ENCODE measurements at regions not wholly inside any gene's neighbourhood (a gene's known extent, or its start where the extent isn't known, plus 50 kb on each side); places are given as distances from the start of the nearest gene placed in this dataset.

- CTCF ChIA-PET: no interaction called here
- intact Hi-C loops (cut with micrococcal nuclease; ENCODE audit: unreplicated experiment): no loop called here
- no peaks in the 10 kb centered on the region for H3K27me3 ChIP-seq (ENCODE audit: control insufficient read depth, insufficient read depth, low read length)
- ATAC-seq: no peak
- no peaks in the 10 kb centered on the region for H3K36me3 ChIP-seq (ENCODE audit: control insufficient read depth, insufficient read depth, low read length)
- TF ChIP-seq REST (IDR thresholded peaks at IDR 0.05; ENCODE audit: insufficient read depth in 1 of 2, low read depth in 2 of 2, low read length in 1 of 2): no peak
- no peak for TF ChIP-seq POLR2AphosphoS5 (IDR thresholded peaks at IDR 0.05; ENCODE audit: low read depth, low read length)
- no peak for TF ChIP-seq CTCF (IDR thresholded peaks at IDR 0.05)
- no peak for TF ChIP-seq TCF7L2 (IDR thresholded peaks at IDR 0.05; ENCODE audit: low read depth, low read length)
- no peak for TF ChIP-seq SIN3A (IDR thresholded peaks at IDR 0.05; ENCODE audit: borderline replicate concordance, insufficient read depth, low read depth, low read length)
- peaks cover 4% of the 10 kb centered on the region; the same call in 1 of the 2 replicates for H3K4me1 ChIP-seq (ENCODE audit: control insufficient read depth, insufficient read depth, low read length)
- DNase-seq (ENCODE audit: low read depth, low spot score): no peak
- H3K27ac ChIP-seq (ENCODE audit: low read length): no peak overlapping the region
- no peak overlapping the region for H3K4me3 ChIP-seq (ENCODE audit: low read depth in 2 of 2, low read length in 2 of 2)
- in situ Hi-C loops (cut with HindIII; ENCODE audit: low pct_unique_long_range_greater_than_20kb, low sequenced_read_pairs): no loop called here
- no TSS peak for BruUV-seq (replicated peaks)
- no peaks in the 10 kb centered on the region for H3K9me3 ChIP-seq (ENCODE audit: control insufficient read depth, insufficient read depth, low read depth, low read length)
- POLR2A ChIA-PET: no interaction called here
These were observed 82.9 kb downstream of the C5orf15 start for GRCh38 chr5:133885566-133885965.

GRCh38 chr5:133884569-133885311, 83.7 kb downstream of the C5orf15 start:
- DNase-seq (ENCODE audit: low read depth, low spot score) (no peak), ATAC-seq (no peak)
- CTCF ChIA-PET: no interaction called here
- no peaks in the 10 kb centered on the region for H3K36me3 ChIP-seq (ENCODE audit: control insufficient read depth, insufficient read depth, low read length)
- no TSS peak for BruUV-seq (replicated peaks)
- no peak for TF ChIP-seq SIN3A (IDR thresholded peaks at IDR 0.05; ENCODE audit: borderline replicate concordance, insufficient read depth, low read depth, low read length)
- no peak for TF ChIP-seq REST (IDR thresholded peaks at IDR 0.05; ENCODE audit: insufficient read depth in 1 of 2, low read depth in 2 of 2, low read length in 1 of 2)
- TF ChIP-seq POLR2AphosphoS5 (IDR thresholded peaks at IDR 0.05; ENCODE audit: low read depth, low read length): no peak
- TF ChIP-seq TCF7L2 (IDR thresholded peaks at IDR 0.05; ENCODE audit: low read depth, low read length): no peak
- no peak for TF ChIP-seq CTCF (IDR thresholded peaks at IDR 0.05)
- H3K9me3 ChIP-seq (ENCODE audit: control insufficient read depth, insufficient read depth, low read depth, low read length): no peaks in the 10 kb centered on the region
- H3K4me1 ChIP-seq (ENCODE audit: control insufficient read depth, insufficient read depth, low read length): peaks cover 4% of the 10 kb centered on the region; the same call in 1 of the 2 replicates
- no peak overlapping the region for H3K27ac ChIP-seq (ENCODE audit: low read length)
- in situ Hi-C loops (cut with HindIII; ENCODE audit: low pct_unique_long_range_greater_than_20kb, low sequenced_read_pairs) (no loop called here), intact Hi-C loops (cut with micrococcal nuclease; ENCODE audit: unreplicated experiment) (no loop called here)
- H3K27me3 ChIP-seq (ENCODE audit: control insufficient read depth, insufficient read depth, low read length): no peaks in the 10 kb centered on the region
- no peak overlapping the region for H3K4me3 ChIP-seq (ENCODE audit: low read depth in 2 of 2, low read length in 2 of 2)
- POLR2A ChIA-PET: no interaction called here

Measured in Panc1 (cell line).